H1 (cell line): ENCODE measurements at regions not wholly inside any gene's neighbourhood (a gene's known extent, or its start where the extent isn't known, plus 50 kb on each side); places are given as distances from the start of the nearest gene placed in this dataset.
A peak's percentile ranks its signal among the peaks of the same experiment; 100 is the strongest.

Source experiments
- CTCF ChIA-PET: fragments of 300-600 bp; sonication (Branson Sonifier 250); formaldehyde crosslinking; loops from one replicate; lab custom pipeline; 2021; ENCODE audit not compliant: partially characterized antibody; lab: Charles Lee
- POLR2A ChIA-PET: fragments of 300-600 bp; sonication (Branson Sonifier 250); formaldehyde crosslinking; loops from one replicate; lab custom pipeline; 2021; ENCODE audit warnings: inconsistent platforms; ENCODE audit not compliant: partially characterized antibody; lab: Charles Lee
- DNase-seq, 2 experiments: peaks; one replicate each; pipeline versions ENCODE4 v3.0.0 to v3.0.0-alpha.2; 2010 to 2022; ENCODE audit warnings: low spot score in 2 of 2, low read depth in 1 of 2, mixed read lengths in 1 of 2
- FAIRE-seq: peaks from 2 replicates; lab custom pipeline; 2011; peaks lifted over from hg19 to GRCh38; lab: Jason Lieb, UNC
- H2AFZ ChIP-seq: 2 replicates; pipeline ENCODE4 v1.8.1; 2012; ENCODE audit warnings: low read length, inconsistent platforms
- H2AK5ac ChIP-seq: 2 replicates; pipeline ENCODE4 v1.6.1; 2013; ENCODE audit warnings: low read depth, low read length
- H2BK120ac ChIP-seq: replicated peaks from 2 replicates; pipeline ENCODE3; 2013; ENCODE audit warnings: low read depth, low read length, inconsistent platforms
- H2BK12ac ChIP-seq: 2 replicates; pipeline ENCODE4 v1.6.1; 2013; ENCODE audit warnings: low read depth, low read length
- H2BK15ac ChIP-seq: 2 replicates; pipeline ENCODE4 v1.6.1; 2013; ENCODE audit warnings: low read length
- H2BK20ac ChIP-seq: 2 replicates; pipeline ENCODE4 v1.6.1; 2013; ENCODE audit warnings: low read length
- H2BK5ac ChIP-seq: 2 replicates; pipeline ENCODE4 v1.6.1; 2013; ENCODE audit warnings: low read depth, low read length
- H3K14ac ChIP-seq: 2 replicates; pipeline ENCODE4 v1.6.1; 2013; ENCODE audit warnings: inconsistent platforms; ENCODE audit not compliant: insufficient read length
- H3K18ac ChIP-seq: 2 replicates; pipeline ENCODE4 v1.6.1; 2013; ENCODE audit warnings: low read length; ENCODE audit errors: extremely low read depth
- H3K23ac ChIP-seq: 2 replicates; pipeline ENCODE4 v1.6.1; 2013; ENCODE audit warnings: inconsistent platforms; ENCODE audit not compliant: insufficient read length
- H3K23me2 ChIP-seq: 2 replicates; pipeline ENCODE4 v1.6.1; 2013; ENCODE audit warnings: low read depth, low read length
- H3K27ac ChIP-seq: 2 replicates; pipeline ENCODE4 v1.6.1; 2011; ENCODE audit warnings: low read depth, low read length, inconsistent platforms
- H3K27me3 ChIP-seq, 4 experiments: replicated peaks in 1 of 4; 1 replicate in 1 of 4; 2 replicates in 3 of 4; pipeline versions ENCODE4 v1.6.1 to v1.8.1; 2011 to 2013; ENCODE audit warnings: low read length in 3 of 4, mild to moderate bottlenecking in 3 of 4, inconsistent platforms in 2 of 4, mixed read lengths in 2 of 4, moderate library complexity in 1 of 4; ENCODE audit not compliant: control insufficient read depth in 3 of 4, insufficient read depth in 3 of 4; ENCODE audit errors: extremely low read depth in 1 of 4
- H3K36me3 ChIP-seq, 4 experiments: 2 replicates each; pipeline versions ENCODE4 v1.6.1 to v1.8.1; 2011 to 2013; ENCODE audit warnings: mild to moderate bottlenecking in 4 of 4, low read length in 3 of 4, moderate library complexity in 2 of 4, control low read depth in 1 of 4, inconsistent platforms in 1 of 4; ENCODE audit not compliant: insufficient read depth in 4 of 4, control insufficient read depth in 2 of 4
- H3K4ac ChIP-seq: replicated peaks from 2 replicates; pipeline ENCODE3; 2013; ENCODE audit warnings: low read length, low read depth, mixed read lengths, inconsistent platforms; ENCODE audit not compliant: insufficient read length
- H3K4me1 ChIP-seq, 4 experiments: replicated peaks in 1 of 4; 1 replicate in 1 of 4; 2 replicates in 3 of 4; pipeline versions ENCODE4 v1.6.1 to v1.8.1; 2011 to 2013; ENCODE audit warnings: low read length in 3 of 4, inconsistent platforms in 2 of 4, mixed read lengths in 1 of 4; ENCODE audit not compliant: insufficient read depth in 4 of 4, control insufficient read depth in 3 of 4
- H3K4me2 ChIP-seq, 2 experiments: 2 replicates each; pipeline versions ENCODE4 v1.6.1 to v1.8.1; 2011 to 2013; ENCODE audit warnings: low read depth in 2 of 2, low read length in 2 of 2, control low read depth in 1 of 2, inconsistent platforms in 1 of 2, mild to moderate bottlenecking in 1 of 2; ENCODE audit not compliant: insufficient read depth in 1 of 2
- H3K4me3 ChIP-seq, 4 experiments: fragments of 200-600, 300-600 bp in 1 of 4; sonication (generic), shearing (Covaris generic), sonication (Bioruptor Twin) in 1 of 4; 2 replicates each; pipeline versions ENCODE4 v1.5.1 to v1.8.1; 2011 to 2016; ENCODE audit warnings: low read length in 4 of 4, low read depth in 3 of 4, control low read depth in 2 of 4, inconsistent platforms in 2 of 4, mild to moderate bottlenecking in 2 of 4, mixed read lengths in 1 of 4, moderate library complexity in 1 of 4; ENCODE audit not compliant: insufficient read depth in 2 of 4; ENCODE audit errors: extremely low read depth in 1 of 4
- H3K56ac ChIP-seq: replicated peaks from 2 replicates; pipeline ENCODE3; 2013; ENCODE audit warnings: low read depth, mild to moderate bottlenecking, mixed read lengths, low read length, inconsistent platforms; ENCODE audit not compliant: insufficient read length
- H3K79me1 ChIP-seq: 2 replicates; pipeline ENCODE4 v1.6.1; 2013; ENCODE audit warnings: low read depth, low read length, control low read depth
- H3K79me2 ChIP-seq, 2 experiments: 2 replicates each; pipeline versions ENCODE4 v1.6.1 to v1.8.1; 2012 to 2013; ENCODE audit warnings: low read length in 2 of 2, mild to moderate bottlenecking in 2 of 2, inconsistent platforms in 1 of 2; ENCODE audit not compliant: insufficient read depth in 2 of 2, control insufficient read depth in 1 of 2
- H3K9ac ChIP-seq, 4 experiments: replicated peaks in 1 of 4; 1 replicate in 1 of 4; 2 replicates in 3 of 4; pipeline versions ENCODE4 v1.6.1 to v1.8.1; 2011 to 2013; ENCODE audit warnings: low read depth in 3 of 4, low read length in 3 of 4, control low read depth in 2 of 4, mild to moderate bottlenecking in 2 of 4, moderate library complexity in 2 of 4, inconsistent platforms in 1 of 4; ENCODE audit errors: extremely low read depth in 1 of 4
- H3K9me3 ChIP-seq, 2 experiments: 2 replicates each; pipeline versions ENCODE4 v1.6.1 to v1.8.1; 2012 to 2013; ENCODE audit warnings: mild to moderate bottlenecking in 2 of 2, moderate library complexity in 2 of 2, control low read depth in 1 of 2, inconsistent platforms in 1 of 2, low read depth in 1 of 2, low read length in 1 of 2, mixed read lengths in 1 of 2; ENCODE audit not compliant: insufficient read depth in 2 of 2
- H4K20me1 ChIP-seq, 2 experiments: replicated peaks in 1 of 2; 2 replicates each; pipeline versions ENCODE3 to v1.8.1; 2011 to 2013; ENCODE audit warnings: inconsistent platforms in 2 of 2, low read length in 2 of 2, mild to moderate bottlenecking in 1 of 2; ENCODE audit not compliant: insufficient read depth in 2 of 2, control insufficient read depth in 1 of 2
- H4K5ac ChIP-seq: 2 replicates; pipeline ENCODE4 v1.6.1; 2013; ENCODE audit warnings: low read length, low read depth, mixed read lengths, inconsistent platforms; ENCODE audit not compliant: insufficient read length
- H4K8ac ChIP-seq: 2 replicates; pipeline ENCODE4 v1.8.0; 2013; ENCODE audit warnings: mild to moderate bottlenecking, moderate library complexity, low read length, inconsistent platforms; ENCODE audit not compliant: insufficient read depth; ENCODE audit errors: extremely low read depth
- H4K91ac ChIP-seq: replicated peaks from 2 replicates; pipeline ENCODE3; 2013; ENCODE audit warnings: low read length, mixed read lengths, inconsistent platforms; ENCODE audit not compliant: insufficient read length
- ATF2 ChIP-seq: IDR thresholded peaks from 2 replicates; pipeline ENCODE4 v1.6.1; 2012; ENCODE audit warnings: low read length, inconsistent platforms
- JUN ChIP-seq: IDR thresholded peaks from 2 replicates; pipeline ENCODE4 v1.6.1; 2011; ENCODE audit warnings: low read depth, mild to moderate bottlenecking, improper control_type of control experiment, low read length
- MAX ChIP-seq: IDR thresholded peaks from 2 replicates; pipeline ENCODE4 v1.6.1; 2012; ENCODE audit warnings: inconsistent platforms
- NANOG ChIP-seq: IDR thresholded peaks from 2 replicates; pipeline ENCODE4 v1.6.1; 2011; ENCODE audit warnings: low read length, low read depth, mild to moderate bottlenecking, inconsistent platforms; ENCODE audit not compliant: insufficient read depth, poor library complexity, severe bottlenecking
- NRF1 ChIP-seq: IDR thresholded peaks from 2 replicates; pipeline ENCODE4 v1.6.1; 2011; ENCODE audit warnings: mild to moderate bottlenecking, low read depth, low read length, improper control_type of control experiment
- PHF8 ChIP-seq: fragments of 200-600 bp; sonication (generic); conservative IDR thresholded peaks from 2 replicates; pipeline ENCODE4 v1.7.1; 2012; ENCODE audit warnings: low read depth, mild to moderate bottlenecking, inconsistent platforms, low read length, moderate library complexity
- RXRA ChIP-seq: IDR thresholded peaks from 2 replicates; pipeline ENCODE4 v1.6.1; 2011; ENCODE audit warnings: low read depth, mild to moderate bottlenecking, low read length, moderate library complexity; ENCODE audit not compliant: insufficient read depth
- SUZ12 ChIP-seq: fragments of 200-600 bp; sonication (generic); IDR thresholded peaks from 2 replicates; pipeline ENCODE4 v1.6.1; 2012; ENCODE audit warnings: mild to moderate bottlenecking, inconsistent platforms, low read length, moderate library complexity, mixed read lengths
- WGBS, 2 experiments: shearing (Covaris generic) in 1 of 2; methylation state at CpG; one replicate each; pipeline versions ENCODE4 v1.1.6 to v1.1.7; 2013 to 2015; ENCODE audit warnings: low lambda C conversion rate in 2 of 2, mixed read lengths in 2 of 2, inconsistent platforms in 1 of 2, low coverage in 1 of 2, missing lambda C conversion rate in 1 of 2; ENCODE audit not compliant: insufficient replicate concordance in 2 of 2, insufficient coverage in 1 of 2, insufficient read length in 1 of 2; ENCODE audit errors: extremely low coverage in 1 of 2, missing lambda C conversion rate in 1 of 2; 5-methylcytosine and 5-hydroxymethylcytosine counted together

- H3K27ac ChIP-seq, result no peak overlapping the region
- no peak overlapping the region for H3K4ac ChIP-seq
- no peaks in the 10 kb centered on the region for H3K9me3 ChIP-seq
- H4K20me1 ChIP-seq, result no peaks in the 10 kb centered on the region
- no peak overlapping the region for H4K91ac ChIP-seq
- no peak overlapping the region for H3K9ac ChIP-seq
- H4K5ac ChIP-seq, result no peak overlapping the region
- H2BK12ac ChIP-seq, result no peak overlapping the region
- H3K4me3 ChIP-seq, result no peak overlapping the region
- H3K79me2 ChIP-seq, result no peaks in the 10 kb centered on the region
- H2AK5ac ChIP-seq, result no peak overlapping the region
- no peak for DNase-seq
- no peak overlapping the region for H4K8ac ChIP-seq
- H2BK5ac ChIP-seq, result no peak overlapping the region
- no peak overlapping the region for H3K4me2 ChIP-seq
- no peak overlapping the region for H3K18ac ChIP-seq
- no peak overlapping the region for H3K14ac ChIP-seq
- CTCF ChIA-PET, result interaction anchor here (0.6 to 0.7 kb wide), 2 partner anchors 10 to 25 kb away, joined by 3 read pairs; no protein-coding TSS in a partner anchor
- H3K36me3 ChIP-seq, result no peaks in the 10 kb centered on the region
- WGBS, 2 experiments, result 86% methylated on average over 8 of the region's 8 CpGs; no CpG with 5 or more reads in 1 of the 2 experiments
- no peaks in the 10 kb centered on the region for H3K27me3 ChIP-seq
- POLR2A ChIA-PET, result no interaction called here
- TF ChIP-seq NRF1 (no peak), NANOG (no peak), JUN (no peak), RXRA (no peak), SUZ12 (no peak), PHF8 (no peak), MAX (no peak), ATF2 (no peak)
- H2BK20ac ChIP-seq, result no peak overlapping the region
- no peak overlapping the region for H2BK15ac ChIP-seq
- H3K56ac ChIP-seq, result no peak overlapping the region
- H3K4me1 ChIP-seq, result no peaks in the 10 kb centered on the region
- H3K23me2 ChIP-seq, result no peaks in the 10 kb centered on the region
- H3K79me1 ChIP-seq, result no peaks in the 10 kb centered on the region
- no peak for FAIRE-seq
- no peak overlapping the region for H3K23ac ChIP-seq
- 0 out of 2 replicates have a peak overlapping the region, but pooled peaks have one; percentile 11 for H2AFZ ChIP-seq
- H2BK120ac ChIP-seq, result no peak overlapping the region
Observed at GRCh38 chr2:66929632-66930338, 467.3 kb upstream of the ETAA1 start.
